ENCODE measurements at regions not wholly inside any gene's neighbourhood (a gene's known extent, or its start where the extent isn't known, plus 50 kb on each side); places are given as distances from the start of the nearest gene placed in this dataset.
"Not testable (repeated sequence)": the region's sequence is repeated elsewhere in the genome, so short reads cannot be mapped to it uniquely, and the experiment has no call there.

- not testable (repeated sequence) for H3K4me1 Mint-ChIP-seq; H3K4me3 Mint-ChIP-seq; H3K27ac Mint-ChIP-seq; DNase-seq (ENCODE audit: low spot score in 2 of 2); H3K36me3 Mint-ChIP-seq; ATAC-seq (ENCODE audit: low read depth); H3K9me3 Mint-ChIP-seq
- peaks cover 10% of the 10 kb centered on the region for H3K27me3 Mint-ChIP-seq
Measured at GRCh38 chr11:3437441-3437840, 58.5 kb upstream of the ZNF195 start.

GRCh38 chr11:3434976-3435375 lies 56.0 kb upstream of the ZNF195 start:
- Mint-ChIP-seq H3K4me3 (no peak overlapping the region), H3K36me3 (no peaks in the 10 kb centered on the region), H3K9me3 (no peaks in the 10 kb centered on the region), H3K4me1 (peaks cover 4% of the 10 kb centered on the region), H3K27me3 (peaks cover 10% of the 10 kb centered on the region), H3K27ac (no peak overlapping the region)
- DNase-seq (ENCODE audit: low spot score in 2 of 2): no peak
- no peak for ATAC-seq (ENCODE audit: low read depth)

- H3K4me3 Mint-ChIP-seq; H3K9me3 Mint-ChIP-seq; H3K27ac Mint-ChIP-seq; H3K36me3 Mint-ChIP-seq; DNase-seq (ENCODE audit: low spot score in 2 of 2); H3K4me1 Mint-ChIP-seq; H3K27me3 Mint-ChIP-seq; ATAC-seq (ENCODE audit: low read depth): not testable (repeated sequence)
Measured at GRCh38 chr11:3429191-3429590, 50.2 kb upstream of the ZNF195 start.

Measured in memory B cell (primary cell).